Sigmoid colon (tissue), 6 donors: ENCODE measurements at regions not wholly inside any gene's neighbourhood (a gene's known extent, or its start where the extent isn't known, plus 50 kb on each side); places are given as distances from the start of the nearest gene placed in this dataset.

Experiments used
- DNase-seq: peaks from one replicate; pipeline ENCODE4 v3.0.0-alpha.2; 2019
- H3K27ac ChIP-seq, 4 donors: fragments of 200-600 bp; sonication (generic); one replicate each; pipeline ENCODE4 v1.5.1; 2016 to 2019; ENCODE audit warnings: mild to moderate bottlenecking in 1 of 4
- H3K27me3 ChIP-seq, 3 donors: fragments of 200-600 bp; sonication (generic); one replicate each; pipeline ENCODE4 v1.5.1; 2019; ENCODE audit warnings: mild to moderate bottlenecking in 1 of 3
- H3K36me3 ChIP-seq, 4 donors: fragments of 200-600 bp; sonication (generic); one replicate each; pipeline ENCODE4 v1.5.1; 2016 to 2019
- H3K4me1 ChIP-seq, 4 donors: fragments of 200-600 bp; sonication (generic); one replicate each; pipeline ENCODE4 v1.5.1; 2017 to 2019
- H3K4me3 ChIP-seq, 4 donors: fragments of 200-600 bp; sonication (generic); one replicate each; pipeline ENCODE4 v1.5.1; 2017 to 2019; ENCODE audit warnings: mild to moderate bottlenecking in 2 of 4, moderate library complexity in 1 of 4
- H3K9me3 ChIP-seq, 4 donors: fragments of 200-600 bp in 3 of 4; sonication (generic) in 3 of 4; one replicate each; pipeline versions ENCODE4 v1.5.1 to v1.6.1; 2013 to 2019
- EP300 ChIP-seq, 4 donors: sonication (generic); formaldehyde crosslinking; IDR thresholded peaks; one replicate each; pipeline ENCODE4 v1.6.1; 2017; ENCODE audit warnings: antibody characterized with exemption in 4 of 4
- POLR2A ChIP-seq, 2 donors: fragments of 450-650 bp; IDR thresholded peaks; one replicate each; pipeline ENCODE4 v1.6.1; 2016; ENCODE audit warnings: antibody characterized with exemption in 2 of 2, mild to moderate bottlenecking in 2 of 2, moderate library complexity in 2 of 2
- POLR2AphosphoS5 ChIP-seq, 4 donors: sonication (generic); formaldehyde crosslinking; IDR thresholded peaks; one replicate each; pipeline ENCODE4 v1.6.1; 2017; ENCODE audit warnings: antibody characterized with exemption in 4 of 4
- WGBS, 2 donors: extraction: QIAGEN DNeasy Blood & Tissue Kit; methylation state at CpG; one replicate each; pipeline ENCODE4 v1.1.7; 2013; 5-methylcytosine and 5-hydroxymethylcytosine counted together
- intact Hi-C: fragments of 100-400 bp; cut with DNase I; formaldehyde crosslinking; loops from one replicate; pipeline ENCODE4 v1.15.1; 2023
- TF ChIP-seq, protein P1 (sequence below), 4 experiments: fragments of 450-650 bp in 3 of 4; fragments of 200-600 bp in 1 of 4; IDR thresholded peaks; one replicate each; pipeline ENCODE4 v1.5.1; 2016 to 2019; ENCODE audit warnings: antibody characterized with exemption in 4 of 4, mild to moderate bottlenecking in 3 of 4, moderate library complexity in 2 of 4
- donor health status: healthy with polysubstance abuse.
- donor health status: healthy.

GRCh38 chr16:6265968-6266367 is 1066.7 kb upstream of the RBFOX1 start:
- Histone ChIP-seq H3K27ac (no peak overlapping the region), H3K4me1 (no peaks in the 10 kb centered on the region), H3K4me3 (no peak overlapping the region), H3K9me3 (no peaks in the 10 kb centered on the region), H3K36me3 (no peaks in the 10 kb centered on the region), H3K27me3 (no peaks in the 10 kb centered on the region)
- intact Hi-C loops: no loop called here
- WGBS, 2 donors: 87 to 89% methylated on average over 4 of the region's 4 CpGs
- no peak for TF ChIP-seq POLR2A (IDR thresholded peaks at IDR 0.05)
- no peak for TF ChIP-seq POLR2AphosphoS5 (IDR thresholded peaks at IDR 0.05)
- TF ChIP-seq, protein P1, sequence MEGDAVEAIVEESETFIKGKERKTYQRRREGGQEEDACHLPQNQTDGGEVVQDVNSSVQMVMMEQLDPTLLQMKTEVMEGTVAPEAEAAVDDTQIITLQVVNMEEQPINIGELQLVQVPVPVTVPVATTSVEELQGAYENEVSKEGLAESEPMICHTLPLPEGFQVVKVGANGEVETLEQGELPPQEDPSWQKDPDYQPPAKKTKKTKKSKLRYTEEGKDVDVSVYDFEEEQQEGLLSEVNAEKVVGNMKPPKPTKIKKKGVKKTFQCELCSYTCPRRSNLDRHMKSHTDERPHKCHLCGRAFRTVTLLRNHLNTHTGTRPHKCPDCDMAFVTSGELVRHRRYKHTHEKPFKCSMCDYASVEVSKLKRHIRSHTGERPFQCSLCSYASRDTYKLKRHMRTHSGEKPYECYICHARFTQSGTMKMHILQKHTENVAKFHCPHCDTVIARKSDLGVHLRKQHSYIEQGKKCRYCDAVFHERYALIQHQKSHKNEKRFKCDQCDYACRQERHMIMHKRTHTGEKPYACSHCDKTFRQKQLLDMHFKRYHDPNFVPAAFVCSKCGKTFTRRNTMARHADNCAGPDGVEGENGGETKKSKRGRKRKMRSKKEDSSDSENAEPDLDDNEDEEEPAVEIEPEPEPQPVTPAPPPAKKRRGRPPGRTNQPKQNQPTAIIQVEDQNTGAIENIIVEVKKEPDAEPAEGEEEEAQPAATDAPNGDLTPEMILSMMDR (IDR thresholded peaks at IDR 0.05): no peak
- no peak for TF ChIP-seq EP300 (IDR thresholded peaks at IDR 0.05)
- no peak for DNase-seq

- no peak overlapping the region for H3K27ac ChIP-seq
- no peaks in the 10 kb centered on the region for H3K9me3 ChIP-seq
- no peaks in the 10 kb centered on the region for H3K36me3 ChIP-seq
- TF ChIP-seq POLR2A (IDR thresholded peaks at IDR 0.05): no peak
- TF ChIP-seq EP300 (IDR thresholded peaks at IDR 0.05): no peak
- TF ChIP-seq POLR2AphosphoS5 (IDR thresholded peaks at IDR 0.05): no peak
- TF ChIP-seq, protein P1 (IDR thresholded peaks at IDR 0.05): no peak
- intact Hi-C loops: no loop called here
- no peak overlapping the region for H3K4me3 ChIP-seq
- WGBS, 2 donors: 83 to 84% methylated on average over 3 of the region's 3 CpGs
- H3K4me1 ChIP-seq: no peaks in the 10 kb centered on the region
- no peak for DNase-seq
- no peaks in the 10 kb centered on the region for H3K27me3 ChIP-seq
Observed at GRCh38 chr16:6258056-6258455, 1074.6 kb upstream of the RBFOX1 start.

- TF ChIP-seq POLR2A (IDR thresholded peaks at IDR 0.05): no peak
- TF ChIP-seq POLR2AphosphoS5 (IDR thresholded peaks at IDR 0.05): no peak
- TF ChIP-seq, protein P1 (IDR thresholded peaks at IDR 0.05): no peak
- no peak for TF ChIP-seq EP300 (IDR thresholded peaks at IDR 0.05)
- no peaks in the 10 kb centered on the region for H3K27me3 ChIP-seq
- intact Hi-C loops: no loop called here
- 82 to 84% methylated on average over 4 of the region's 4 CpGs for WGBS, 2 donors
- H3K4me3 ChIP-seq: no peak overlapping the region
- no peaks in the 10 kb centered on the region for H3K36me3 ChIP-seq
- H3K9me3 ChIP-seq: no peaks in the 10 kb centered on the region
- DNase-seq: no peak
- H3K27ac ChIP-seq: no peak overlapping the region
- H3K4me1 ChIP-seq: no peaks in the 10 kb centered on the region
Observed at GRCh38 chr16:6252541-6252940, 1080.1 kb upstream of the RBFOX1 start.

DNA sequence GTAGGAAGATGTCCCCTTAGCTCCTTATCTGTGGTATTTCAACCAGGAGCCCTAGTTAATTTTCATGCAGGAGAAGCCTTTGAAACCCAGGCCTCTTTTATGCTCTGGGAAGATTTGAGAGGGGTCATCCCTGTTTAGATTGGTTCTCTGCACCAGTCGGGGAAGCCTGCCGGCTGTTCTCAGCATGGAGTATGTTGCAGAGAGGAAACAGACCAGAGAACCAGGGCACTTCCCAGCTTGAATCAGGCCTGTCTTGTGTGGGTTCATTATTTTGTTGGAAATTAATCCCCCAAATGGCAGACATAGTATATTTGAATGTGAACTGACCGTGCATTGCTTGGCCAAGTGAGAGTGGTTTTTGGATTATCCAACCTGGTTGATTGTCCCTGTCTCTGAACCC is 1082.1 kb upstream of the RBFOX1 start:
- intact Hi-C loops: no loop called here

GRCh38 chr16:6249863-6250262 is 1082.8 kb upstream of the RBFOX1 start:
- Histone ChIP-seq H3K36me3 (no peaks in the 10 kb centered on the region), H3K4me1 (no peaks in the 10 kb centered on the region), H3K27ac (no peak overlapping the region), H3K9me3 (no peaks in the 10 kb centered on the region), H3K4me3 (no peak overlapping the region), H3K27me3 (no peaks in the 10 kb centered on the region)
- intact Hi-C loops: no loop called here
- DNase-seq: no peak
- WGBS, 2 donors: 52 to 81% methylated on average over 4 of the region's 4 CpGs
- TF ChIP-seq, protein P1 (IDR thresholded peaks at IDR 0.05): no peak
- TF ChIP-seq POLR2AphosphoS5 (IDR thresholded peaks at IDR 0.05): no peak
- no peak for TF ChIP-seq POLR2A (IDR thresholded peaks at IDR 0.05)
- no peak for TF ChIP-seq EP300 (IDR thresholded peaks at IDR 0.05)

More for the DNA sequence above, 1082.1 kb upstream of the RBFOX1 start:
- no peak for DNase-seq
- Histone ChIP-seq H3K27ac (no peak overlapping the region), H3K36me3 (no peaks in the 10 kb centered on the region), H3K9me3 (no peaks in the 10 kb centered on the region), H3K4me1 (no peaks in the 10 kb centered on the region), H3K4me3 (no peak overlapping the region), H3K27me3 (no peaks in the 10 kb centered on the region)
- 50 to 89% methylated on average over 3 of the region's 3 CpGs for WGBS, 2 donors
- TF ChIP-seq, protein P1 (IDR thresholded peaks at IDR 0.05): no peak
- no peak for TF ChIP-seq POLR2AphosphoS5 (IDR thresholded peaks at IDR 0.05)
- TF ChIP-seq POLR2A (IDR thresholded peaks at IDR 0.05): no peak
- TF ChIP-seq EP300 (IDR thresholded peaks at IDR 0.05): no peak
